ENCODE measurements at regions not wholly inside any gene's neighbourhood (a gene's known extent, or its start where the extent isn't known, plus 50 kb on each side); places are given as distances from the start of the nearest gene placed in this dataset.

- intact Hi-C loops (cut with DNase I): no loop called here
- TF ChIP-seq POLR2A (IDR thresholded peaks at IDR 0.05): no peak
- no peak for TF ChIP-seq CTCF (IDR thresholded peaks at IDR 0.05)
- no peak for TF ChIP-seq EP300 (IDR thresholded peaks at IDR 0.05)
- no peak for DNase-seq
- H3K27ac ChIP-seq: no peak overlapping the region
- H3K9me3 ChIP-seq: no peaks in the 10 kb centered on the region
- no peak overlapping the region for H3K4me3 ChIP-seq
- no peaks in the 10 kb centered on the region for H3K36me3 ChIP-seq
- H3K4me1 ChIP-seq (ENCODE audit: insufficient read depth): no peaks in the 10 kb centered on the region
- no peaks in the 10 kb centered on the region for H3K27me3 ChIP-seq
- WGBS, 3 donors: 58 to 71% (median 59%) methylated on average over 10 of the region's 10 CpGs
These were observed 83.5 kb upstream of the PRR20G start for GRCh38 chr3:127371334-127371733.

- intact Hi-C loops (cut with DNase I): no loop called here
- peak in 1 of 5 donors; percentile 7 for DNase-seq
- H3K36me3 ChIP-seq: no peaks in the 10 kb centered on the region
- H3K9me3 ChIP-seq: no peaks in the 10 kb centered on the region
- WGBS, 3 donors: 30 to 46% (median 31%) methylated on average over 8 to 9 of the region's 9 CpGs
- no peak overlapping the region for H3K4me3 ChIP-seq
- H3K27ac ChIP-seq: no peak overlapping the region
- H3K4me1 ChIP-seq (ENCODE audit: insufficient read depth): no peaks in the 10 kb centered on the region
- H3K27me3 ChIP-seq: no peaks in the 10 kb centered on the region
- TF ChIP-seq EP300 (IDR thresholded peaks at IDR 0.05) (no peak), CTCF (IDR thresholded peaks at IDR 0.05) (no peak), POLR2A (IDR thresholded peaks at IDR 0.05) (no peak)
These were observed 83.1 kb upstream of the PRR20G start for GRCh38 chr3:127370906-127371305.

GRCh38 chr3:127369356-127369935 lies 81.6 kb upstream of the PRR20G start:
- DNase-seq: no peak
- WGBS, 3 donors: 39 to 49% (median 42%) methylated on average over 4 of the region's 4 CpGs
- TF ChIP-seq CTCF (IDR thresholded peaks at IDR 0.05): no peak
- no peak for TF ChIP-seq EP300 (IDR thresholded peaks at IDR 0.05)
- no peak for TF ChIP-seq POLR2A (IDR thresholded peaks at IDR 0.05)
- no peaks in the 10 kb centered on the region for H3K27me3 ChIP-seq
- H3K27ac ChIP-seq: no peak overlapping the region
- no peak overlapping the region for H3K4me3 ChIP-seq
- no peaks in the 10 kb centered on the region for H3K36me3 ChIP-seq
- no peaks in the 10 kb centered on the region for H3K4me1 ChIP-seq (ENCODE audit: insufficient read depth)
- intact Hi-C loops (cut with DNase I): no loop called here
- H3K9me3 ChIP-seq: no peaks in the 10 kb centered on the region

GRCh38 chr3:127368186-127369032 lies 80.6 kb upstream of the PRR20G start:
- H3K4me3 ChIP-seq: no peak overlapping the region
- TF ChIP-seq POLR2A (IDR thresholded peaks at IDR 0.05) (no peak), CTCF (IDR thresholded peaks at IDR 0.05) (no peak), EP300 (IDR thresholded peaks at IDR 0.05) (no peak)
- DNase-seq: no peak
- WGBS, 3 donors: 47 to 53% (median 52%) methylated on average over 14 of the region's 14 CpGs
- no peak overlapping the region for H3K27ac ChIP-seq
- H3K9me3 ChIP-seq: no peaks in the 10 kb centered on the region
- intact Hi-C loops (cut with DNase I): no loop called here
- no peaks in the 10 kb centered on the region for H3K36me3 ChIP-seq
- H3K4me1 ChIP-seq (ENCODE audit: insufficient read depth): no peaks in the 10 kb centered on the region
- H3K27me3 ChIP-seq: no peaks in the 10 kb centered on the region

Measured in ovary (tissue), 7 donors.